PC-9 (cell line): ENCODE measurements at regions not wholly inside any gene's neighbourhood (a gene's known extent, or its start where the extent isn't known, plus 50 kb on each side); places are given as distances from the start of the nearest gene placed in this dataset.
A peak's percentile ranks its signal among the peaks of the same experiment; 100 is the strongest.

ENCODE experiments used
- BruUV-seq: library from RNA; stranded (reverse); fragments of 400-500 nt; replicated peaks from 2 replicates; lab custom pipeline; 2021; lab: Mats Ljungman, UMichigan
- CTCF ChIA-PET: fragments of 300-600 bp; sonication (Branson Sonifier 250); formaldehyde crosslinking; loops from one replicate; lab custom pipeline; 2022; ENCODE audit warnings: antibody characterized with exemption; lab: Charles Lee
- POLR2A ChIA-PET: fragments of 300-600 bp; sonication (Branson Sonifier 250); formaldehyde crosslinking; loops from one replicate; lab custom pipeline; 2022; ENCODE audit warnings: antibody characterized with exemption; ENCODE audit not compliant: unreplicated experiment; lab: Charles Lee
- DNase-seq, 2 experiments: peaks; one replicate each; pipeline versions ENCODE4 v3.0.0 to v3.0.0-alpha.2; 2015 to 2022; ENCODE audit warnings: mixed read lengths in 1 of 2
- H2AFZ ChIP-seq: fragments of 200-600 bp; sonication (generic); 2 replicates; pipeline ENCODE4 v1.8.1; 2017; ENCODE audit warnings: antibody characterized with exemption
- H3F3A ChIP-seq: fragments of 200-600 bp; sonication (generic); 2 replicates; pipeline ENCODE4 v1.8.1; 2017; ENCODE audit warnings: antibody characterized with exemption, mild to moderate bottlenecking, low read depth; ENCODE audit not compliant: insufficient read depth
- H3K27ac ChIP-seq: fragments of 200-600 bp; sonication (generic); 2 replicates; pipeline ENCODE4 v1.6.1; 2016; ENCODE audit warnings: mixed run types
- H3K27me3 ChIP-seq: fragments of 200-600 bp; sonication (generic); 2 replicates; pipeline ENCODE4 v1.6.1; 2016; ENCODE audit warnings: low read depth, mixed run types; ENCODE audit not compliant: insufficient read depth
- H3K36me3 ChIP-seq: fragments of 200-600 bp; sonication (generic); 2 replicates; pipeline ENCODE4 v1.6.1; 2016; ENCODE audit warnings: low read depth, mixed run types
- H3K4me1 ChIP-seq: fragments of 200-600 bp; sonication (generic); replicated peaks from 2 replicates; pipeline ENCODE4 v1.6.1; 2016; ENCODE audit warnings: mixed run types; ENCODE audit not compliant: insufficient read depth
- H3K4me2 ChIP-seq: fragments of 200-600 bp; sonication (generic); 2 replicates; pipeline ENCODE4 v1.6.1; 2017; ENCODE audit warnings: mixed run types
- H3K4me3 ChIP-seq: fragments of 200-600 bp; sonication (generic); 2 replicates; pipeline ENCODE4 v1.6.1; 2016; ENCODE audit warnings: mixed run types
- H3K79me2 ChIP-seq: fragments of 200-600 bp; sonication (generic); 2 replicates; pipeline ENCODE4 v1.6.1; 2017; ENCODE audit warnings: low read depth, mixed run types
- H3K9me2 ChIP-seq: fragments of 200-600 bp; sonication (generic); 2 replicates; pipeline ENCODE4 v1.8.1; 2017; ENCODE audit warnings: mild to moderate bottlenecking; ENCODE audit not compliant: insufficient read depth
- H3K9me3 ChIP-seq: fragments of 200-600 bp; sonication (generic); 2 replicates; pipeline ENCODE4 v1.8.1; 2016; ENCODE audit warnings: low read depth; ENCODE audit not compliant: insufficient read depth
- H4K20me1 ChIP-seq: fragments of 200-600 bp; sonication (generic); 2 replicates; pipeline ENCODE4 v1.8.1; 2017; ENCODE audit not compliant: insufficient read depth
- EZH2 ChIP-seq: fragments of 200-600 bp; sonication (generic); IDR thresholded peaks from 2 replicates; pipeline ENCODE4 v1.8.0; 2017; ENCODE audit warnings: antibody characterized with exemption, low read depth
- intact Hi-C: fragments of 100-400 bp; cut with micrococcal nuclease; formaldehyde crosslinking; loops from one replicate; pipeline ENCODE4 v1.10.0; 2022; ENCODE audit not compliant: unreplicated experiment
- TF ChIP-seq, protein P1 (sequence below): fragments of 200-600 bp; sonication (generic); conservative IDR thresholded peaks from 2 replicates; pipeline ENCODE4 v1.6.1; 2017; ENCODE audit warnings: mixed run types, antibody characterized with exemption, mild to moderate bottlenecking, moderate library complexity

DNA sequence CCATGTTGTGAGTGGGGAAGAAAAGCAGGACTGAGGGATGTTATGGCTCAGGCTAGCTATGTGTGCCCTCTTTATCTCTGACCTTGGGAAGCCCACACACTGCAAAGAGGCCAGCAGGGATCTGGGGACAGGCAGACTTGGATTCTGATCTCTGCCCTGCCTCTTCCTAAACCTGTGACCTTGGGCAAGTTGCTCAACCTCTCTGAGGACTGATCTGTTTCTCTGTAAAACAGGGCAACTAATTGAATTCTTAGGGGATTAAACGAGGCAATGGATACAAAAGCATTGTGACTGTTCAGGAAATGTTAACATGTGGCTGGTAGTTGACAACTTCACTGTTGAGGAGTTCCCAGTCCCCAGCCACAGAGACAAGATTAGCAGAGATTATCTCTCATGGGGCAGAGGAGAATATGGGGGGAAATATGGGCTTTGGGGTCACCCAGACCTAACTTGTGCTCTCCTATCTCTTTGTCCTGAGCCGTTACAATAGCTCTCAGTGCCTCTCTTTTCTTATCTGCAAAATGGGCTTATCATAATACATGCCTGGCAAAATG, 184.7 kb upstream of the GLI2 start:
- POLR2A ChIA-PET: interaction anchor here (0.6 kb wide), 1 partner anchor 87 kb away, joined by 3 read pairs; no protein-coding TSS in a partner anchor
- Histone ChIP-seq H3K9me3 (no peaks in the 10 kb centered on the region), H4K20me1 (no peaks in the 10 kb centered on the region), H3K4me2 (no peak overlapping the region), H3K27me3 (no peaks in the 10 kb centered on the region), H3K4me1 (peaks cover 40% of the 10 kb centered on the region), H3F3A (peaks cover 25% of the 10 kb centered on the region; the same call in 1 of the 2 replicates), H3K4me3 (no peak overlapping the region), H3K36me3 (no peaks in the 10 kb centered on the region), H3K79me2 (no peaks in the 10 kb centered on the region), H3K27ac (no peak overlapping the region), H2AFZ (no peak overlapping the region), H3K9me2 (no peaks in the 10 kb centered on the region)
- TF ChIP-seq, protein P1, sequence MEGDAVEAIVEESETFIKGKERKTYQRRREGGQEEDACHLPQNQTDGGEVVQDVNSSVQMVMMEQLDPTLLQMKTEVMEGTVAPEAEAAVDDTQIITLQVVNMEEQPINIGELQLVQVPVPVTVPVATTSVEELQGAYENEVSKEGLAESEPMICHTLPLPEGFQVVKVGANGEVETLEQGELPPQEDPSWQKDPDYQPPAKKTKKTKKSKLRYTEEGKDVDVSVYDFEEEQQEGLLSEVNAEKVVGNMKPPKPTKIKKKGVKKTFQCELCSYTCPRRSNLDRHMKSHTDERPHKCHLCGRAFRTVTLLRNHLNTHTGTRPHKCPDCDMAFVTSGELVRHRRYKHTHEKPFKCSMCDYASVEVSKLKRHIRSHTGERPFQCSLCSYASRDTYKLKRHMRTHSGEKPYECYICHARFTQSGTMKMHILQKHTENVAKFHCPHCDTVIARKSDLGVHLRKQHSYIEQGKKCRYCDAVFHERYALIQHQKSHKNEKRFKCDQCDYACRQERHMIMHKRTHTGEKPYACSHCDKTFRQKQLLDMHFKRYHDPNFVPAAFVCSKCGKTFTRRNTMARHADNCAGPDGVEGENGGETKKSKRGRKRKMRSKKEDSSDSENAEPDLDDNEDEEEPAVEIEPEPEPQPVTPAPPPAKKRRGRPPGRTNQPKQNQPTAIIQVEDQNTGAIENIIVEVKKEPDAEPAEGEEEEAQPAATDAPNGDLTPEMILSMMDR: no peak
- no peak for TF ChIP-seq EZH2
- no peak for DNase-seq
- no TSS peak for BruUV-seq
- CTCF ChIA-PET: interaction anchor here (0.6 kb wide), 1 partner anchor 215 kb away, joined by 3 read pairs; no protein-coding TSS in a partner anchor
- intact Hi-C loops: loop anchor here (5.0 kb wide), 1 partner anchor 314 kb away; no protein-coding TSS in a partner anchor

DNA sequence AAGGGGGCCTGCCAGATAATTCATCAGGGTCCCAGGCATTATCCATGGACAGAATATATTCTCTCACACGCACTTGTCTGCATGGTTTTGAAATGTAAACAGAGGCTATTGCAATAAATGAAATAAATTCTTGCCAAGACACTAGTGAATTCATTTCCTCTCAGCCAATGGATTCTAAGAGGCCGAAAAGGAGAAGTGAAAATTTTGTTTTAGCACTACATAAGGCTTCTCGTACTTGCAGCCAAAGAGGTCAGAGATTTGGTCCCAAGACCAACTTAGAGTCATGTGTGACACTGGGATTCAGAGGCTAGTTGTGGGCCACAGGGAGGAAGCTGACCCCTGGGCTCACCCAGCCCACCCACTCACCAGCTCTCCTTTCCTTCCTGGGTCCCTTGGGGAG, 184.1 kb upstream of the GLI2 start:
- Histone ChIP-seq H3K9me3 (no peaks in the 10 kb centered on the region), H3K4me2 (no peak overlapping the region), H3K9me2 (no peaks in the 10 kb centered on the region), H4K20me1 (no peaks in the 10 kb centered on the region), H3K79me2 (no peaks in the 10 kb centered on the region), H2AFZ (no peak overlapping the region), H3K27ac (no peak overlapping the region), H3K27me3 (no peaks in the 10 kb centered on the region), H3K36me3 (no peaks in the 10 kb centered on the region), H3K4me1 (peaks cover 40% of the 10 kb centered on the region), H3F3A (peaks cover 25% of the 10 kb centered on the region; the same call in 1 of the 2 replicates), H3K4me3 (no peak overlapping the region)
- no TSS peak for BruUV-seq
- DNase-seq: no peak
- intact Hi-C loops: loop anchor here (5.0 kb wide), 1 partner anchor 314 kb away; no protein-coding TSS in a partner anchor
- POLR2A ChIA-PET: no interaction called here
- TF ChIP-seq EZH2: no peak
- TF ChIP-seq, protein P1: no peak
- CTCF ChIA-PET: interaction anchor here (0.5 to 1.0 kb wide), 3 partner anchors 208 to 1087 kb away, joined by 3 read pairs; no protein-coding TSS in a partner anchor

GRCh38 chr2:120552079-120552478, 183.6 kb upstream of the GLI2 start:
- no peaks in the 10 kb centered on the region for H3K9me2 ChIP-seq
- H2AFZ ChIP-seq: no peak overlapping the region
- H3K4me2 ChIP-seq: peak overlapping the region; percentile 56
- CTCF ChIA-PET: interaction anchor here (0.5 to 1.0 kb wide), 2 partner anchors 209 to 1088 kb away, joined by 3 read pairs; no protein-coding TSS in a partner anchor
- no peaks in the 10 kb centered on the region for H3K79me2 ChIP-seq
- peaks cover 25% of the 10 kb centered on the region; the same call in 1 of the 2 replicates for H3F3A ChIP-seq
- intact Hi-C loops: loop anchor here (2.0 to 5.0 kb wide), 5 partner anchors 27 to 315 kb away; no protein-coding TSS in a partner anchor
- DNase-seq: no peak
- H4K20me1 ChIP-seq: no peaks in the 10 kb centered on the region
- peak overlapping the region; percentile 38; the same call in 1 of the 2 replicates for H3K27ac ChIP-seq
- H3K9me3 ChIP-seq: no peaks in the 10 kb centered on the region
- peaks cover 40% of the 10 kb centered on the region for H3K4me1 ChIP-seq
- no peak overlapping the region for H3K4me3 ChIP-seq
- H3K27me3 ChIP-seq: no peaks in the 10 kb centered on the region
- no peak for TF ChIP-seq EZH2
- no peaks in the 10 kb centered on the region for H3K36me3 ChIP-seq
- TSS peak; percentile 61 for BruUV-seq
- POLR2A ChIA-PET: no interaction called here
